ENCODE measurements at regions not wholly inside any gene's neighbourhood (a gene's known extent, or its start where the extent isn't known, plus 50 kb on each side); places are given as distances from the start of the nearest gene placed in this dataset.

DNA sequence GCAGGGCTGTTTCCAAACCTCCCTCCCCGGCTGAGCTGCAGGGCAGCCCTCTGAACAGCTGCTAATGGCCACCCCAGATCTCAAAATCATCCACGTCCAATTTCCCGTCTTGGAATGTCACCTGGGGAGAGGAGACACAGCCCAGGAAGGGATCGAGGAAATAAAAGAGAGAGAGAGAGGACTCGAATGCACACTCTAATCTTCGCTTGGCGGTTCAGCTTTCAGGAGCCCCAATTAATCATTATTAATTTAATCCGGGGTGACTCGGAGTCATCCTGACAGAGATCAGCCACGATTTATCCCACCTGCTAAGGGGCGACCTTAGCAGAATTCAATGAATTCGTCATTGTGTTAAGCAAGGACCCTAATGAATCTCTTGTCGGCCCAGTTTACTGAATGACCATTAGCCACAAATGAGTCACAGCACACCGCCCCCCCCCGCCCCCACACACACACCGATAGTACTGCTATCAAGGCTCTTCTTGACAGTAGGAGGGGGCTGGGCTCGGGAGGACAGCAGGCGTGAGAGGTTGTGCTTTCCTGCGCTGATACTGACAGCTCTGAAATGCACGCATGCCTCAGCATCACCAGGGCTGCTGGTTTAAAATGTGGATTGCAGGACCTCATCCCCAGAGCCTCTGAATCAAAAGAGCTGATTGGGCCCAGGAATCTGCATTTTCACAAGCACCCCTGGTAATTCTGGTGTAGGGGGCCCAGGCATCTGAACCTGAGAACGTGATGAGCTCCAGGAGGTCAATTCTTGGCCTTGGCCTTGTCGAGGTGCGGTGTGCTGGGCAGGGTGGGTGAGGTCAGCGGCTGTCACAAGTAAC lies 190.0 kb upstream of the CIBAR2 start:
- no peak overlapping the region for H3K27ac Mint-ChIP-seq
- DNase-seq (no peak), ATAC-seq (no peak)
- CTCF ChIA-PET = interaction anchor here (1.2 to 1.7 kb wide), 4 partner anchors 29 to 119 kb away, joined by 3 to 4 read pairs (median 3); no protein-coding TSS in a partner anchor
- no peaks in the 10 kb centered on the region for H3K36me3 Mint-ChIP-seq
- no peaks in the 10 kb centered on the region for H3K27me3 Mint-ChIP-seq
- H3K9me3 Mint-ChIP-seq (ENCODE audit: low read depth) = no peaks in the 10 kb centered on the region
- H3K4me3 Mint-ChIP-seq = no peak overlapping the region
- peaks cover 28% of the 10 kb centered on the region for H3K4me1 Mint-ChIP-seq

DNA sequence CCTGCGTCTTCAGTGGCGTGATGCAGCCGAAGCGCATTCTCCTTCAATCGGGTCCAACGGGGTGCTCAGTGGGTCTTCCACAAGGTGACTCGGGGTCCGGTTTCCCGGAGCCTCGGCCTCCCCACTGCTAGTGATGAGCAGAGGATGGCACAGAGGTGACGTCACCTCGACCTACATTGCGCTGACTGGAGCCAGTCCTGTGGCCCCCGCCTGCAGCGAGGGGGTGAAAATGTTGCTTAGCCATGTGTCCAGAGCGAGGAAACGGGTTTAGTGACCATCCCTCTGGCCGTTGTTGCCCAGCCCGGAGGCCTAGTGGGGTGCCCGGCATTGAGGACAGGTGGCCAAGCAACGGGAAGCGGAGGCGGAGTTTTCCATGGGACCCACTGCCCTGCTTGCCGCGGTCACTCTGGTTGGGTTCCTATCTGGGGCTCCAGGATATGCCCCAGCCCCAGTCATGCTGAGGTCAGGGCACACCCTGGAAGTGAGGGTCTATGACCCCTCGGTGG lies 190.6 kb upstream of the CIBAR2 start:
- H3K27ac Mint-ChIP-seq = no peak overlapping the region
- H3K27me3 Mint-ChIP-seq = no peaks in the 10 kb centered on the region
- peaks cover 34% of the 10 kb centered on the region for H3K4me1 Mint-ChIP-seq
- no peaks in the 10 kb centered on the region for H3K36me3 Mint-ChIP-seq
- H3K9me3 Mint-ChIP-seq (ENCODE audit: low read depth) = no peaks in the 10 kb centered on the region
- ATAC-seq (no peak), DNase-seq (no peak)
- CTCF ChIA-PET = interaction anchor here (1.0 to 1.7 kb wide), 3 partner anchors 28 to 247 kb away, joined by 3 to 4 read pairs (median 3); no protein-coding TSS in a partner anchor
- H3K4me3 Mint-ChIP-seq = no peak overlapping the region

DNA sequence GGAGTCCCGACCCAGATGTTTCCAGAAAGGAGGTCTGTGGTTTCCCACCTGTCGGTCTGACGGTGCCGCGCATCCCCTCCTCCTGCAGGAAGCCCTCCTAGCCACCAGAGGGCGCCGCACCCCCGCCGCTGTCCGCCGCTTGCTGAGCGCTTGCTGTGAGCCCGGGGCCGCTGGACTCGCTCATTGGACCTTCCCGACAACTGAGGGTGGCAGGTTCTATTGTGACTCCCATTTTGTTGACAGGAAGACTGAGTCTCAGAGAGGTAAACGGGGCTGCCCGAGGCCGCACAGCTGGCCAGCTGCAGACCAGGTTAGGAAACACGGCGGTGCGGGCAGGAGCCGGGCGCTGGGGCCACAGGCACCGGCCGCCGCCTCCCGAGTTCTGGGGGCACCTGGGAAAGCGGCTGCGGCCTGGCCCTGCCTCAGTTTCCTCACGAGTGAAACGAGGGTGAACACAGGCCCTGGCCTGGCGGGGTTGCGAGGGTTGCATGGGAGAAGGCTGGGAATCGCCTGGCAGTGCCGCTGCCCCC lies 191.1 kb upstream of the CIBAR2 start:
- Mint-ChIP-seq H3K27ac (peak overlapping the region; percentile 54), H3K4me3 (peak overlapping the region; percentile 51), H3K9me3 (ENCODE audit: low read depth) (no peaks in the 10 kb centered on the region), H3K36me3 (no peaks in the 10 kb centered on the region), H3K27me3 (peaks cover 3% of the 10 kb centered on the region), H3K4me1 (peaks cover 39% of the 10 kb centered on the region)
- DNase-seq (peak; percentile 86), ATAC-seq (peak; percentile 50)
- CTCF ChIA-PET = interaction anchor here (1.0 to 1.4 kb wide), 3 partner anchors 28 to 246 kb away, joined by 3 to 7 read pairs (median 3); no protein-coding TSS in a partner anchor

DNA sequence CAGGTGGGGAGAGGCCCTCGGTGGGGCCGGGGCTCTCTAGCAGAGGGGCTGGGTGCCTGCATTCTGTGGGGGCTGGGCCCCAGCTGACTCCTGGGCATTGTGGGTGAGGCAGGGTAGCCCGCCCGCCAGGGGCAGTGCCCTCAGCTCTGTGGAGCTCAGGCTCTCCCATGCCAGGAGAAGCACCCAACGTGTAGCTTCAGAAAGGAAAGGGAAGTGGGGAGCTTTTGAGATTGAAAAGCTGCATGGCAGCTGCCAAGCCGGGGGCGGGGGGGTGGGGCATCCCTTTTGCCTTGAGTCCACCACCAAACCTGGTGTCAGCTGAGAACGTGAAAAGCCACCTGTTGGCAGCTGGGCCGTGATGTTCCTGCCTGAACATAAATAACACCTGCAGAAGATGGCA lies 192.1 kb upstream of the CIBAR2 start:
- Mint-ChIP-seq H3K36me3 (no peaks in the 10 kb centered on the region), H3K4me1 (peaks cover 45% of the 10 kb centered on the region), H3K27me3 (peaks cover 4% of the 10 kb centered on the region), H3K27ac (peak overlapping the region; percentile 62), H3K4me3 (no peak overlapping the region), H3K9me3 (ENCODE audit: low read depth) (no peaks in the 10 kb centered on the region)
- ATAC-seq (no peak), DNase-seq (no peak)
- CTCF ChIA-PET = interaction anchor here (0.6 to 1.4 kb wide), 4 partner anchors 17 to 91 kb away, joined by 3 to 7 read pairs (median 3); no protein-coding TSS in a partner anchor

DNA sequence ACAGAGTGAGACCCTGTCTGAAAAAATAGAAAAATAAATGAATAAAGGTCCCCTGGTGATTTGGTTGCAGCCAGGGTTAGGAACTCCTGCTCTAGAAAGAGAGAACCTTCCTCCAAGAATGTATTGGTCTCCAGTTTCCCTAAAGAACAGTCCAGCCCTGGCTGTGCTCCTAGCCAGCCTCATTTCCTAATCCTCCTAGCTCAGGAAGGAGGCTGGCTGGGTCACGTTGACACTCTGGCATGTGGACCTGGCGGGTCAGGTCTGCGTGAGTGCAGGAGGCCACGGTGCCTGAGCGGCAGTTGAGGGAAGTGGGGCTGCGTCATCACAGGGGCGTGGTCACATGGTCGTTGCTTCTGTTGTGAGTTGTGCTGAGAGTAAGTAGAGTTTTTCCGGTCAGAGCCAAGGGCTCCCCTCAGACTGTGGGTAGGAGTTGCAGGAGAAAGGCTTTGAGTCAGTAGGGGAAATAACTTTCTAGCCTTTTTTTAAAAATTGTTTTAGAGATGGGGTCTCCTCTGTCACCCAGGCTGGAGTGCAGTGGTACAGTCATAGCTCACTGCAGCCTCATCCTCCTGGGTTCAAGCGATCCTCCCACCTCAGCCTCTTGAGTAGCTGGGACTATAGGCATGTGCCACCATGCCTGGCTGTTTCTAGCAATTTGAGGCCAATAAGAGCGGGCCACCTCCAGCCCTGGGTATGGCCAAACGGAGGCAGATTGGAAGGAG lies 194.0 kb upstream of the CIBAR2 start:
- ATAC-seq (peak; percentile 93), DNase-seq (peak; percentile 93)
- Mint-ChIP-seq H3K4me3 (no peak overlapping the region), H3K36me3 (no peaks in the 10 kb centered on the region), H3K9me3 (ENCODE audit: low read depth) (no peaks in the 10 kb centered on the region), H3K4me1 (peaks cover 56% of the 10 kb centered on the region), H3K27ac (peak overlapping the region; percentile 81), H3K27me3 (peaks cover 4% of the 10 kb centered on the region)
- CTCF ChIA-PET = interaction anchor here (0.9 to 5.8 kb wide), 5 partner anchors 9 to 384 kb away, joined by 3 to 39 read pairs (median 4); no protein-coding TSS in a partner anchor

DNA sequence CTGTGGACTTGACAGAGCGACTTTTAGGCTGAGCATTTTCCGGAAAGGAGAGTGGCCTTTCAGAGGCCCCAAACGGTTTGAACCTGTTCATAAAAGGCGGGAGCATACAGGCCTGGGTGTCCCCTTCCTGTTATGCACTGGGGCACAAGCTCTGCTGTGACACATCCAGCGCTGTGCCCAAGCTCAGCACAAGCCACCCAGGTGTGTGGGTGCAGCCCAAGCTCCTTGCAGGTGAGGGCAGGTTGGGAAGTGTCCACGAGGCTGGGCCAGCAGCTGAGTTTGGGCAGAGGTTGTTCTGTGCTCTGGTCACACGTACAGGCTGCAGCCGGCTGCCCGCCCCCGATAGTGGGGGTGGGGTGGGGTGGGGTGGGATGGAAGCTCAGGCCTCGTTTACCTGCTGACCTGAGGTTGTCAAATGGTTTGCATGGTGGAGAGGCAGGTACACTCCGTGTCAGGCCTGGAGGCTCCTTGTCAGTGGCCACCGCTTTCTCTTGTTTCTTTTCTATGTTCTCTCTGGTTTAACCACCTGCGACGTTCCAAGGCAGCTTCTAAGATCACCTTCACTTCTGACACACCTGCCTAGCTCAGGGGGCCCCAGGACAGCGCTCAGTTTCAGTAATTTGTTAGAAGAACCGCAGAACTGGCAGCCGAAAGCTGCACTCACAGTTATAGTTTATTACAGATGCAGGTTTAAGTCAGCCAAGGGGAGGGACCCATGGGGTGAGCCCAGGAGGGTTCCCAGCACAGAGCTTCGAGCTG lies 194.7 kb upstream of the CIBAR2 start:
- H3K4me1 Mint-ChIP-seq = peaks cover 60% of the 10 kb centered on the region
- H3K36me3 Mint-ChIP-seq = no peaks in the 10 kb centered on the region
- peaks cover 4% of the 10 kb centered on the region for H3K27me3 Mint-ChIP-seq
- no peaks in the 10 kb centered on the region for H3K9me3 Mint-ChIP-seq (ENCODE audit: low read depth)
- ATAC-seq (no peak), DNase-seq (no peak)
- H3K4me3 Mint-ChIP-seq = no peak overlapping the region
- peak overlapping the region; percentile 81 for H3K27ac Mint-ChIP-seq
- CTCF ChIA-PET = interaction anchor here (1.0 to 5.8 kb wide), 5 partner anchors 10 to 192 kb away, joined by 3 to 39 read pairs (median 4); no protein-coding TSS in a partner anchor

DNA sequence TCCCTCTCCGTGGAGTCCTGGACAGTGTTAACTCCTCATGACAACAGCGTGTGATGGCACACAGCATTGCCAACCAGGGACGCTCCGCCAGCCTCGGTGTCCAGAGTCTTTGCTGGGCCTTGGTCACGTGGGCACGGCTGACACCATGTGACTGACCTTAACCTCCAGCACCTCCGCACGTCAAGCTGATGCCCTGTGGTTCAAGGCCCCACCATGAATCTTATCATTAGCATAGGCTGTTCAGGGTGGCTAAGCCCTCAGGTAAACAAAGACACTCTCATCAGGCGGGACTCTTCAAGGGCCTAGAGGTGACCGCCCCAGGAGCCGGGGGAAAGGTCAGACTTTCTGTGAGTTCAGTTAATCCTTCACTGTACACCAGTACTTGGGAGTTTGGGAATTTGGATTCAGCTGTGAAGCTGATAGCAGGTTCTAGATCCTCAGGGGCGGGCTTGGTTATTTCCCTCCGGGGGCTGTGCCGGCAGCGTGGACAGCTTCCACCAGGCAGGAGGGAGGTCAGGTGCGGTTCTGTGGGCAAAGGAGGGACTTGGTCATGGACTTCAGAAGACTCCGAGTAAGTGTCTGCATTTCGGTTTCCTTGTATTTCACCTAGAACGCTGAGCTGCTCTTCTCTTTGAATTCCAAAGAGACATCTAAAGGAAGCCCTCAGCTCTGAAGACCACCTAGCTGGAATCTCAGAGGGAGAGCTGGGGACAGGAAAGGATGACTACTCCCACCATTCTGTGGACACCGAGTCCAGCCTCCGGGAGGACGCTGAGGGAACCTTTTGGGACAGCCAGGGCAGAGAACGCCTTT lies 195.5 kb upstream of the CIBAR2 start:
- Mint-ChIP-seq H3K4me3 (no peak overlapping the region), H3K9me3 (ENCODE audit: low read depth) (no peaks in the 10 kb centered on the region), H3K4me1 (peaks cover 62% of the 10 kb centered on the region), H3K27ac (peak overlapping the region; percentile 32), H3K36me3 (no peaks in the 10 kb centered on the region), H3K27me3 (peaks cover 9% of the 10 kb centered on the region)
- ATAC-seq (no peak), DNase-seq (no peak)
- CTCF ChIA-PET = interaction anchor here (0.6 to 5.8 kb wide), 9 partner anchors 8 to 1358 kb away, joined by 3 to 39 read pairs (median 5); no protein-coding TSS in a partner anchor

DNA sequence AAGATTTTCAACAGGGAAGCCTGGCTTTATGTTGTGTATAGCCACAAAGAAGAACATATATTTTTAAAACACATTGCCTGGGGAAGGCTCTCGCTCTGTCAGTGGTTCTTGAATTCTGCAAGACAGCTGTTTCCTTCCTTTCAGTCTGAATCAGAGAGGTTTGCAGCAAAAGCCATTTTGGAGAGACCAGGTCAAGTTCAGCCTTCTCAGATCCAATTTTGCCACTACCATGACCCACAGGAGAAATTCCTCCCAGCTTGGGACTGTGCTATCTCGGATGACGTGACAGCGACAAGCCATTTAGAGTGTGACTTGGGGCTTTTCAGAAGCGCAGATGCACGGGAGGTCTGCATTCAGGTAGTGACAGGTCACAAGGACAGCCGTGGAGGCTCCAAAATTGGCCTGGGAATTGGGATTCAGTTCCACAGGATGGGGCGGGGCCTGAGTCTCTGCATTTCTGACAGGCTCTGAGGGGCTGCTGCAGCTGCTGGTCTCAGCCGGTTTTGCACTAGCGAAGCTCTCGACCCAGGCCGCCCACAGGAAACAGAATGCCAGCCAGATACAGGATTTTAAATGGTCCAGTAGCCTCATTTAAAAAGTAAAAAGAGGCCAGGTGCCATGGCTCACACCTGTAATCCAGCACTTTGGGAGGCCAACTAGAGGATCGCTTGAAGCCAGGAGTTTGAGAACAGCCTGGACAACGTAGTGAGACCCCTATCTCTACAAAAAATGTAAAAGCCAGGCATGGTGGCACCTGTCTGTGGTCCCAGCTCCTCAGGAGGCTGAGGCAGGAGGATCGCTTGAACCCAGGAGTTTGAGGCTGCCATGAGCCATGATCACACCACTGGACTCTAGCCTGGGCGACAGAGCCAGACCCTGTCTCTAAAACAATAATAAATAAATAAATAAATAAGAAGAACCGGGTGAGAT lies 196.6 kb upstream of the CIBAR2 start:
- H3K27ac Mint-ChIP-seq = peak overlapping the region; percentile 21
- peaks cover 58% of the 10 kb centered on the region for H3K4me1 Mint-ChIP-seq
- H3K9me3 Mint-ChIP-seq (ENCODE audit: low read depth) = no peaks in the 10 kb centered on the region
- H3K36me3 Mint-ChIP-seq = no peaks in the 10 kb centered on the region
- ATAC-seq (no peak), DNase-seq (no peak)
- CTCF ChIA-PET = interaction anchor here (0.6 to 5.8 kb wide), 8 partner anchors 9 to 1357 kb away, joined by 3 to 39 read pairs (median 5); no protein-coding TSS in a partner anchor
- H3K4me3 Mint-ChIP-seq = no peak overlapping the region
- peaks cover 9% of the 10 kb centered on the region for H3K27me3 Mint-ChIP-seq

DNA sequence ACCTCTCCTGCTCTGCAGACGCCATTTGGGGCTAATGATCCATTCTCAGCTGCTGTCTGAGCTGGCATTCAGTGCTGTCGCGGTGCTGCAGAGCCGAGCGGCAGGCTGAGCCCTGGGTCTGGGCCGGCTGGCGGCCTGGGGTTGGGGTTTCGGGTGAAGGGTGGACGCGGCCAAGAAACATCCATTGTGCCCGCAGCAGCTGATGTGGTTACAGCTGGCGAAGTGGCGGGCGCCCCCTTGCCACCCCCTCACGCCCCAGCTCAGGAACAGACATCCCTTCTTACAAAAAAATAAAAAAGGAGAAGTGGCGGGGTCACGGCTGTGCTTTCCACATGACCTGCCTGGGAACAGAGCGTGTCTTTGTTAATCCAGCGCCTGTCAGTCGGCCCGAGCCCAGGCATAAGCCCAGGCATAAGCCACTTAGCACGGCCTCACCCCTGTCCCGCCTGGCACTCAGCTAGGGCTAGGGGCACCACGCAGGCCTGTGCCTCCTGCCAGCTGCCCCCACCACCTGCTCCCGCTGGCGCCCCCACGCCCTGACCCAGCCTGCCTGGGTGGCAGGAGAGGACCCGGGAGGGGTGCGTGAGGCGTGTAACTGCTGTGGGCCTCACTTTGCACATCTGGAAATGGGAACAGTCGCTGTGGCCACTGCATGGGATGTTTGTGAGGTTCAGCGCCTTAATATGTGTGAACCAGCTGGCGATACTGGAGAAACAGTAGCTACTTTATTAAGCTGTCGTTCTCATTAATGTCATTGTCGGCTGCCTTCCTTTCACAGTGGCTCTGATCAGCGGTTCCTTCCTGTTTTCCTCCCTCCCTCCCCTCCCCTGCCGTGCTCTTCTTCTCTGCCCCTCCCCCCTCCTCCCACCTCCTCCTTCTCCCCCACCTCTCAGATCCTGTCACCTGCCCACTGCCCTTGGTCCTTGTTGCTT lies 197.7 kb upstream of the CIBAR2 start:
- Mint-ChIP-seq H3K9me3 (ENCODE audit: low read depth) (no peaks in the 10 kb centered on the region), H3K27ac (no peak overlapping the region), H3K27me3 (peaks cover 9% of the 10 kb centered on the region), H3K36me3 (no peaks in the 10 kb centered on the region), H3K4me3 (no peak overlapping the region), H3K4me1 (peaks cover 53% of the 10 kb centered on the region)
- DNase-seq (no peak), ATAC-seq (no peak)
- CTCF ChIA-PET = interaction anchor here (2.1 to 5.8 kb wide), 4 partner anchors 9 to 110 kb away, joined by 5 to 39 read pairs (median 11); no protein-coding TSS in a partner anchor

DNA sequence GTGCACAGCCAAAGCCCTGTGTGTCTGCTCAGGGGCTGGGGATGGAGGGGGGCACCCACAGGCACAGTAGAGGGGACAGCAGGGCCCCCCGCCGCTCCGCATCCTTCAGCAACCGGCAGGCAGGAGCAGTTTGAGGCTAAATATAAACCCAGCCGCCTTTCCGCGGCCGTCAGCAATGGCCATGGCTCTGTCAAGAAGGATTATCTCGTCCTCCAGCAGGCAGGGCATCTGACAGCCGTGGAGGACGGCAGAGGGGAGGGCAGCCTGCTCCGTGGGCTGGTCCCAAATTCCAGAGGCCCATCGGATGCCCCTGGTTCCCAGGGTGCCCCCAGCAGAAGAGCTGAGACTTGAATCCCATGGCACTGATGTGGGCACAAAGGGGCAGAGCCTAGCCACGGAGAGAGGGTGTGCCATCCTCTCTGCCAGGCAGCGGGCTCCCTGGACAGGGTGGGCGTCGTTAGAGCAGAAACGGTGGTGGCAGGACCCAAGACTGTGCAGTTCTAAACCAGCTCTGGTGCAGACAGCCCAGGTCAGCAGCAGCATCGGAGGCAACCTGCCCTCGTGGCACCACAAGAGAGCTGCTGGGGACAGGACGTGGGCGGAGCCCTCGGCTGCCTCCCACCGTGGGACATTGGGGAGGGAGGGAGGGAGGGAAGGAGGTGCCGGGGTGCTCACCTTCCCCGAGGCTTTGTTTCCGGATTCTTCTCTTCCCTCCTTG lies 198.8 kb upstream of the CIBAR2 start:
- peaks cover 9% of the 10 kb centered on the region for H3K27me3 Mint-ChIP-seq
- no peak overlapping the region for H3K27ac Mint-ChIP-seq
- DNase-seq (peak; percentile 59), ATAC-seq (peak; percentile 53)
- H3K36me3 Mint-ChIP-seq = no peaks in the 10 kb centered on the region
- H3K4me3 Mint-ChIP-seq = no peak overlapping the region
- H3K4me1 Mint-ChIP-seq = peaks cover 44% of the 10 kb centered on the region
- no peaks in the 10 kb centered on the region for H3K9me3 Mint-ChIP-seq (ENCODE audit: low read depth)
- CTCF ChIA-PET = interaction anchor here (5.8 kb wide), 1 partner anchor 14 kb away, joined by 39 read pairs; no protein-coding TSS in a partner anchor

Measured in activated CD8-positive, alpha-beta memory T cell treated with anti-CD3 and anti-CD28 coated beads, Interleukin-2, amount 10 ng/mL, durations not matched to agents 7 days and 5 days (primary cell).